Right lobe of liver (tissue), 4 donors: ENCODE measurements at regions not wholly inside any gene's neighbourhood (a gene's known extent, or its start where the extent isn't known, plus 50 kb on each side); places are given as distances from the start of the nearest gene placed in this dataset.

Experiments
- CTCF ChIP-seq, 4 donors: fragments of 200-600 bp in 3 of 4; fragments of 450-650 bp in 1 of 4; IDR thresholded peaks; one replicate each; pipeline versions ENCODE4 v1.5.1 to v1.8.0; 2016 to 2022; ENCODE audit warnings: antibody characterized with exemption in 4 of 4, mild to moderate bottlenecking in 2 of 4
- POLR2A ChIP-seq: fragments of 450-650 bp; IDR thresholded peaks from one replicate; pipeline ENCODE4 v1.6.1; 2017; ENCODE audit warnings: antibody characterized with exemption, mild to moderate bottlenecking
- donor health status: DM: no; HTN: no; CAD: no.
- donor health status: DM: no; HTN: no; CAD: no.
- donor health status: DM: no; HTN: yes; CAD: no.

GRCh38 chr21:39116761-39117439 lies 66.4 kb downstream of the PSMG1 start:
- no peak for TF ChIP-seq POLR2A
- no peak for TF ChIP-seq CTCF (IDR thresholded peaks at IDR 0.05)
